ES-I3 (cell line): ENCODE measurements at regions not wholly inside any gene's neighbourhood (a gene's known extent, or its start where the extent isn't known, plus 50 kb on each side); places are given as distances from the start of the nearest gene placed in this dataset.

ENCODE experiments used
- H3K36me3 ChIP-seq: 2 replicates; pipeline ENCODE4 v1.6.1; 2013; ENCODE audit warnings: mild to moderate bottlenecking, low read length, control low read depth, moderate library complexity; ENCODE audit not compliant: insufficient read depth
- H3K4me1 ChIP-seq: 2 replicates; pipeline ENCODE4 v1.6.1; 2013; ENCODE audit warnings: mild to moderate bottlenecking, control low read depth, low read length; ENCODE audit not compliant: insufficient read depth
- H3K9ac ChIP-seq: 2 replicates; pipeline ENCODE4 v1.6.1; 2013; ENCODE audit warnings: low read depth, mild to moderate bottlenecking, low read length, moderate library complexity
- H3K9me3 ChIP-seq: 2 replicates; pipeline ENCODE4 v1.6.1; 2013; ENCODE audit warnings: mild to moderate bottlenecking, low read length, moderate library complexity; ENCODE audit not compliant: control insufficient read depth, insufficient read depth

DNA sequence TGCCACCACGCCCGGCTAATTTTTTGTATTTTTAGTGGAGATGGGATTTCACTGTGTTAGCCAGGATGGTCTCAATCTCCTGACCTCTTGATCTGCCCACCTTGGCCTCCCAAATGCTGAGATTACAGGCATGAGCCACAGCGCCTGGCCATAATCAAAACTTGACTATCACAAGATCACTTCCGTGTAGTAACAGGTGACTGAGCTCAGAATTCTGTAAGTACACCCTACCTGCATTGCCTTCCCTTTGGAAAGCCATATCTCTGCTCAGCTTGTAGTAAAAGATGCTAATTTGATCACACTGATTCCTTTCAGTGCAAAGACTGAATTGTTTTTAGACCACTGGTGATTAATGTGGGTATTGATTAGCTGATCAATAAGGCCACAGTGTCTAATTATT is 167.1 kb downstream of the SHOX2 start:
- Histone ChIP-seq H3K4me1 (no peaks in the 10 kb centered on the region), H3K9ac (no peak overlapping the region), H3K36me3 (no peaks in the 10 kb centered on the region), H3K9me3 (no peaks in the 10 kb centered on the region)

- H3K4me1 ChIP-seq, result no peaks in the 10 kb centered on the region
- no peak overlapping the region for H3K9ac ChIP-seq
- no peaks in the 10 kb centered on the region for H3K36me3 ChIP-seq
- no peaks in the 10 kb centered on the region for H3K9me3 ChIP-seq
Measured at GRCh38 chr3:157938154-157938779, 168.0 kb downstream of the SHOX2 start.

- no peaks in the 10 kb centered on the region for H3K9me3 ChIP-seq
- no peaks in the 10 kb centered on the region for H3K4me1 ChIP-seq
- H3K9ac ChIP-seq, result no peak overlapping the region
- H3K36me3 ChIP-seq, result no peaks in the 10 kb centered on the region
Measured at GRCh38 chr3:157931517-157931916, 174.7 kb downstream of the SHOX2 start.

- Histone ChIP-seq H3K4me1 (no peaks in the 10 kb centered on the region), H3K36me3 (no peaks in the 10 kb centered on the region), H3K9ac (no peak overlapping the region), H3K9me3 (no peaks in the 10 kb centered on the region)
Measured at GRCh38 chr3:157930000-157930780, 176.0 kb downstream of the SHOX2 start.

- Histone ChIP-seq H3K9me3 (no peaks in the 10 kb centered on the region), H3K9ac (no peak overlapping the region), H3K4me1 (no peaks in the 10 kb centered on the region), H3K36me3 (no peaks in the 10 kb centered on the region)
Measured at GRCh38 chr3:157926822-157927221, 179.4 kb downstream of the SHOX2 start.

- H3K36me3 ChIP-seq, result no peaks in the 10 kb centered on the region
- no peak overlapping the region for H3K9ac ChIP-seq
- no peaks in the 10 kb centered on the region for H3K9me3 ChIP-seq
- H3K4me1 ChIP-seq, result no peaks in the 10 kb centered on the region
Measured at GRCh38 chr3:157922614-157923013, 183.6 kb downstream of the SHOX2 start.

DNA sequence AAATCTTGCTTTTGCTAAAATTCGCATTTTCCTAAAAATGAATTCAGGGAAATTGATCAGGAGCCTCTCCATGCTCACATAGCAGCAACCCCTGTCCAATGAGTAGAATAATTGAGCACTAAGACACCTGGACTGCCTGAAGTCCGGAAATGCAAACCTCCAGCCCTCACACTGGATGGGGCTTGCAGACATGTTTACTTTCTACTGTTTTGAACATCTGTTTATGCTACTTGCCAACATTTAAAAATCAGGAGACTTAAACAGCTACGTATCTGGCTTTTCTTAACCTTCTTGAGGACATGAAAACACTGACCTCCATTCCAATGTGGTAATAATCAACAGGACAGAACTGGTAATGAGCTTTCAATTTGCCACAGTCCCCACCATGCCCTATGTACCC is 184.4 kb downstream of the SHOX2 start:
- Histone ChIP-seq H3K4me1 (no peaks in the 10 kb centered on the region), H3K9ac (no peak overlapping the region), H3K36me3 (no peaks in the 10 kb centered on the region), H3K9me3 (no peaks in the 10 kb centered on the region)

DNA sequence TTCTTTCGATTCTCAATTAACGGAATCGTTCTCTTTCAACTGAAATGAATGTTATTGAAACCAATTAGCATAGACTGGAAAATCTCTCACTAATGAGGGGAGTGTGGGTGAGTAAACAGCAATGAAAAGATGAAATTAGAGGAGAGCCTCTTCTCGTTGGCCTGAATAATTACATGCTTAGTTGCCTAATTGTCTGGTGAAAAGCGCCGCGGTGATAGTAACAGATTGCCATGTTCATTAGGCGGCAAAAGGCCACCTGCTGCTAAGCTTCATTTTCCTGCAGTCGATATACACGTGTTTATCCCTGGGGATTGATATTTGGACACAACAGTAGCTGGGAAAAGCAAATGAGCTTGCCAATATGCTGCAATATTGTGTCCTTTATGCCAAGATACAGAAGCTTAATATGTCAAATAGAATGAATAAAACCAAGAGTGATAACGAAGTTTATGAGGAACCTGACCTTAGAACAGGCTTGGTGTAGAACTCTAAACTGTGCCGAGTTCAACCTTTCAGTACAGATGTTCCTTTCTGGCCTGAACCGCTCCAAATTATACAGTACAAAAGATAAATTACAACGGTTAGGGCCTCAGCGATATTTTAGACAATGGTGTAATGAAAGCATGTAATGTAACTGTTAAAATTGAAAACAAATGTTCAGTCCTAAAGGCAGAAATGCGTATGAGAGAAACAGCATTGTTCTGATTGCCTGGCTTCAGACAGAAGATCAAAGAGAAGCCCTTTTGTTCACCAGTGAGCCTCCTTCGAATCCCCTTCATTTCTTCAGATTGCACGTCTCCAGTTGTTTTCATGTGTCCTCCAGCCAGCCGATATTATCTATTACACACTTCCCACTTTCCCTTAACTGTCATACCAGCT is 185.2 kb downstream of the SHOX2 start:
- no peaks in the 10 kb centered on the region for H3K36me3 ChIP-seq

GRCh38 chr3:157919319-157919887 is 186.8 kb downstream of the SHOX2 start:
- Histone ChIP-seq H3K36me3 (no peaks in the 10 kb centered on the region), H3K9me3 (no peaks in the 10 kb centered on the region), H3K4me1 (no peaks in the 10 kb centered on the region), H3K9ac (no peak overlapping the region)

More for the DNA sequence above, 185.2 kb downstream of the SHOX2 start:
- Histone ChIP-seq H3K9ac (no peak overlapping the region), H3K9me3 (no peaks in the 10 kb centered on the region), H3K4me1 (no peaks in the 10 kb centered on the region)

- H3K9me3 ChIP-seq, result no peaks in the 10 kb centered on the region
- H3K36me3 ChIP-seq, result no peaks in the 10 kb centered on the region
- no peaks in the 10 kb centered on the region for H3K4me1 ChIP-seq
- H3K9ac ChIP-seq, result no peak overlapping the region
Measured at GRCh38 chr3:157918402-157918801, 187.8 kb downstream of the SHOX2 start.

DNA sequence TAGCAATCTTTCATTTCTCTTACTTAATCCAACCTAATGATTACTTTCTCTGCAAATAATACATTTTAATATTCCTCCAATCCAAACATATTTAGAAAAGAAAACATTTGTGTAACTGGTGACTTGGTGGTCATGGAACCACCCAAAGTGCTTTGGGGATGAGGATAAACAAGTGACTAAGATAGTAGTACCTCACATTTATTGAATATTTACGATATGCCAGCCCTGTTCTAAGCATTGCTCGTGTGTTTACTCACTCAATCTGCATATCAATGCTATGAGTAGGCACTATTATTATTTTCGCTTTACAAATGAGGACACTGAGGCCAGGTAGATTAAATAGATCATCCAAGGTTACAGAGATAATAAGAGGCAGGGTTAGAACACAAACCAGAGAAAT is 189.5 kb downstream of the SHOX2 start:
- no peaks in the 10 kb centered on the region for H3K36me3 ChIP-seq
- H3K9ac ChIP-seq, result no peak overlapping the region
- no peaks in the 10 kb centered on the region for H3K9me3 ChIP-seq
- H3K4me1 ChIP-seq, result no peaks in the 10 kb centered on the region

- no peaks in the 10 kb centered on the region for H3K9me3 ChIP-seq
- no peaks in the 10 kb centered on the region for H3K36me3 ChIP-seq
- no peak overlapping the region for H3K9ac ChIP-seq
- H3K4me1 ChIP-seq, result no peaks in the 10 kb centered on the region
Measured at GRCh38 chr3:157914882-157915281, 191.3 kb downstream of the SHOX2 start.

DNA sequence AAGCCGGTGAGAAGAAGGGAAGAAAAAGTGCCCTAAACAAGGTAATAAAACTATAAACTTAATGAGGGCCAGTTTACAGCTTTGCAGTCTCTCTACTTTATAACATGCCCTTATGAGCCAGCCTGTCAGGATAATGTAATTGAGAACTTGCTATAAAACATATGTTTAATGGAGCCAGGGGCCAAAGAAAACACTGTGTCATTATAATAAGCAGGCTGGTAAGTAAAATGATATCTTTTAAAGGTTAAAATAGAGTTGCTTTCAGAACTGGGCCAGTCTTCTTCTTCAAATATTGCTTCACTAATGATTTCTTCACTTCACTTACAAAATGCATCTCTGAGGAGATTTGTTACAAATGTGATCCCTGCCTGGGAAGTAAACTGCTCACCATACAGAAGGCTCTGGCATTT is 192.5 kb downstream of the SHOX2 start:
- H3K4me1 ChIP-seq, result no peaks in the 10 kb centered on the region
- no peaks in the 10 kb centered on the region for H3K36me3 ChIP-seq
- H3K9ac ChIP-seq, result no peak overlapping the region
- H3K9me3 ChIP-seq, result no peaks in the 10 kb centered on the region
